Keratinocyte (primary cell): ENCODE measurements at regions not wholly inside any gene's neighbourhood (a gene's known extent, or its start where the extent isn't known, plus 50 kb on each side); places are given as distances from the start of the nearest gene placed in this dataset.

Source experiments
- CTCF ChIP-seq, 3 experiments: IDR thresholded peaks in 1 of 3; conservative IDR thresholded peaks in 1 of 3; optimal IDR thresholded peaks in 1 of 3; 2 replicates in 2 of 3; 3 replicates in 1 of 3; pipeline versions ENCODE3 to v1.5.1; 2011; ENCODE audit warnings: low read length in 3 of 3, mild to moderate bottlenecking in 3 of 3, moderate library complexity in 2 of 3, control low read depth in 1 of 3, inconsistent platforms in 1 of 3; ENCODE audit not compliant: insufficient read depth in 2 of 3; ENCODE audit errors: extremely low read depth in 1 of 3
- EZH2 ChIP-seq: IDR thresholded peaks from one replicate; pipeline ENCODE4 v1.6.1; 2012; ENCODE audit warnings: inconsistent platforms, mild to moderate bottlenecking, low read length, moderate library complexity

- no peak for TF ChIP-seq CTCF (optimal IDR thresholded peaks at IDR 0.05 in 1 of 3, IDR thresholded peaks at IDR 0.05 in 1 of 3, conservative IDR thresholded peaks at IDR 0.05 in 1 of 3; ENCODE audit: extremely low read depth in 1 of 3, insufficient read depth in 2 of 3, low read length in 3 of 3)
- TF ChIP-seq EZH2, result no peak
These were observed 195.8 kb upstream of the SPRED2 start for GRCh38 chr2:65628156-65628555.
